K562 (cell line): ENCODE measurements at regions not wholly inside any gene's neighbourhood (a gene's known extent, or its start where the extent isn't known, plus 50 kb on each side); places are given as distances from the start of the nearest gene placed in this dataset.

Experiments
- ATAC-seq: fragments of 200-7000 bp; cut with Tn5 transposase; 3 replicates; pipeline ENCODE4 v1.9.1; 2020; ENCODE audit warnings: moderate library complexity
- BruUV-seq: library from RNA; stranded (reverse); fragments of 400-500 nt; replicated peaks from 2 replicates; lab custom pipeline; 2021; lab: Mats Ljungman, UMichigan
- CTCF ChIA-PET: fragments of 300-600 bp; formaldehyde crosslinking; extraction: SDS; loops from one replicate; lab custom pipeline; 2021; ENCODE audit warnings: low intra/inter-chr PET ratio; lab: Yijun Ruan, JAX
- POLR2A ChIA-PET: fragments of 300-600, 350-650 bp; sonication (Branson Sonifier 250); formaldehyde crosslinking; extraction: SDS; loops from one replicate; lab custom pipeline; 2021; ENCODE audit warnings: antibody characterized with exemption, inconsistent platforms; lab: Yijun Ruan, JAX
- DNase-seq, 4 experiments: peaks; one replicate each; pipeline versions ENCODE4 v3.0.0 to v3.0.0-alpha.2; 2011 to 2018; ENCODE audit warnings: low spot score in 3 of 4, mixed read lengths in 3 of 4; ENCODE audit errors: extremely low read depth in 1 of 4
- FAIRE-seq: peaks from 2 replicates; lab custom pipeline; 2011; peaks lifted over from hg19 to GRCh38; lab: Jason Lieb, UNC
- H2AFZ ChIP-seq: 2 replicates; pipeline ENCODE4 v1.6.0; 2011; ENCODE audit warnings: low read depth, low read length, control low read depth, inconsistent platforms
- H3K27ac ChIP-seq: fragments of 200-600 bp; 3 replicates; pipeline ENCODE4 v1.8.0; 2011; ENCODE audit warnings: low read depth, mild to moderate bottlenecking, control low read depth, inconsistent platforms, low read length, moderate library complexity, mixed read lengths; ENCODE audit errors: extremely low read depth
- H3K27me3 ChIP-seq, 2 experiments: fragments of 300-600 bp in 1 of 2; 2 replicates in 1 of 2; 3 replicates in 1 of 2; pipeline versions ENCODE4 v1.6.0 to v1.8.0; 2011; ENCODE audit warnings: inconsistent platforms in 2 of 2, low read length in 2 of 2, mild to moderate bottlenecking in 1 of 2, mixed read lengths in 1 of 2, moderate library complexity in 1 of 2; ENCODE audit not compliant: control insufficient read depth in 2 of 2, insufficient read depth in 2 of 2
- H3K36me3 ChIP-seq: fragments of 300-600 bp; 3 replicates; pipeline ENCODE4 v1.8.0; 2011; ENCODE audit warnings: mild to moderate bottlenecking, low read length, inconsistent platforms; ENCODE audit not compliant: control insufficient read depth, insufficient read depth
- H3K4me1 ChIP-seq, 2 experiments: fragments of 200-600 bp in 1 of 2; replicated peaks in 1 of 2; 2 replicates in 1 of 2; 3 replicates in 1 of 2; pipeline versions ENCODE4 v1.5.1 to v1.8.0; 2011; ENCODE audit warnings: inconsistent platforms in 2 of 2, low read length in 2 of 2, mild to moderate bottlenecking in 1 of 2, mixed read lengths in 1 of 2, moderate library complexity in 1 of 2; ENCODE audit not compliant: control insufficient read depth in 2 of 2, insufficient read depth in 2 of 2
- H3K4me2 ChIP-seq: 2 replicates; pipeline ENCODE4 v1.6.1; 2011; ENCODE audit warnings: low read length, control low read depth, inconsistent platforms, mixed read lengths; ENCODE audit not compliant: insufficient read depth
- H3K4me3 ChIP-seq: fragments of 200-600 bp; sonication (generic), shearing (Covaris generic); 2 replicates; pipeline ENCODE4 v1.5.1; 2016; ENCODE audit warnings: control low read depth, inconsistent platforms
- H3K79me2 ChIP-seq: fragments of 200-600 bp; 3 replicates; pipeline ENCODE4 v1.8.0; 2011; ENCODE audit warnings: low read length, inconsistent platforms; ENCODE audit not compliant: control insufficient read depth, insufficient read depth
- H3K9ac ChIP-seq, 2 experiments: 2 replicates each; pipeline versions ENCODE4 v1.6.0 to v1.6.1; 2011; ENCODE audit warnings: low read depth in 2 of 2, low read length in 2 of 2, control low read depth in 1 of 2, inconsistent platforms in 1 of 2, mild to moderate bottlenecking in 1 of 2, mixed read lengths in 1 of 2; ENCODE audit not compliant: insufficient read depth in 1 of 2
- H3K9me1 ChIP-seq: one replicate; pipeline ENCODE4 v1.6.0; 2011; ENCODE audit warnings: inconsistent platforms, mild to moderate bottlenecking, low read length, moderate library complexity; ENCODE audit not compliant: control insufficient read depth, insufficient read depth
- H3K9me3 ChIP-seq: replicated peaks from 2 replicates; pipeline ENCODE4 v1.5.1; 2011; ENCODE audit warnings: low read depth, low read length, inconsistent platforms; ENCODE audit not compliant: control insufficient read depth, insufficient read depth
- H4K20me1 ChIP-seq: replicated peaks from 2 replicates; pipeline ENCODE4 v1.6.1; 2011; ENCODE audit warnings: low read length, inconsistent platforms, mixed read lengths; ENCODE audit not compliant: control insufficient read depth, insufficient read depth
- ETV1 ChIP-seq: fragments of 450-650 bp; conservative IDR thresholded peaks from 2 replicates; pipeline ENCODE4 v1.6.1; 2016; ENCODE audit warnings: missing genetic modification characterization, control low read depth, low read depth, missing compliant biosample characterization
- RBBP5 ChIP-seq: fragments of 200-600 bp; sonication (generic); IDR thresholded peaks from 2 replicates; pipeline ENCODE4 v1.6.1; 2012; ENCODE audit warnings: borderline replicate concordance, mild to moderate bottlenecking, low read length, control low read depth, inconsistent platforms; ENCODE audit not compliant: insufficient read depth, poor library complexity, severe bottlenecking
- TAF1 ChIP-seq: IDR thresholded peaks from 2 replicates; pipeline ENCODE4 v1.6.1; 2011; ENCODE audit warnings: mild to moderate bottlenecking, low read length, moderate library complexity; ENCODE audit not compliant: insufficient read depth, control insufficient read depth, severe bottlenecking; ENCODE audit errors: extremely low read depth
- ZNF431 ChIP-seq: sonication (generic); formaldehyde crosslinking; IDR thresholded peaks from 2 replicates; pipeline ENCODE4 v1.8.0; 2022; ENCODE audit warnings: mild to moderate bottlenecking, missing genetic modification reagents
- WGBS: fragments of 100-300 bp; shearing (Covaris generic); methylation state at CpG from one replicate; pipeline ENCODE4 v1.1.6; 2016; ENCODE audit warnings: low coverage, mixed read lengths; ENCODE audit not compliant: insufficient coverage; ENCODE audit errors: missing lambda C conversion rate; 5-methylcytosine and 5-hydroxymethylcytosine counted together
- in situ Hi-C: fragments of 300-500 bp; cut with MboI; formaldehyde crosslinking; loops from 4 replicates; pipeline ENCODE4 v1.15.0; 2018; ENCODE audit warnings: inconsistent platforms, mixed read lengths
- intact Hi-C: fragments of 100-400 bp; cut with micrococcal nuclease; formaldehyde crosslinking; loops from 2 replicates; pipeline ENCODE4 v1.14.2; 2022

- FAIRE-seq (no peak), DNase-seq (no peak), ATAC-seq (peak; percentile 59)
- Histone ChIP-seq H3K9me3 (no peaks in the 10 kb centered on the region), H2AFZ (no peak overlapping the region), H3K4me3 (no peak overlapping the region), H4K20me1 (no peaks in the 10 kb centered on the region), H3K27ac (no peak overlapping the region), H3K36me3 (no peaks in the 10 kb centered on the region), H3K27me3 (peaks cover 3 to 5% of the 10 kb centered on the region in 2 experiments; a peak in 1 of 5 replicates), H3K4me2 (no peak overlapping the region), H3K9ac (no peak overlapping the region), H3K4me1 (no peaks in the 10 kb centered on the region), H3K9me1 (no peaks in the 10 kb centered on the region), H3K79me2 (no peaks in the 10 kb centered on the region)
- TF ChIP-seq RBBP5 (no peak), TAF1 (no peak), ZNF431 (CRISPR knock-in tag) (no peak), ETV1 (tag) (no peak)
- POLR2A ChIA-PET: no interaction called here
- WGBS: 25% methylated on average over 8 of the region's 8 CpGs
- BruUV-seq: no TSS peak
- intact Hi-C loops: loop anchor here (2.0 kb wide), 1 partner anchor 53 kb away; no protein-coding TSS in a partner anchor
- in situ Hi-C loops: no loop called here
- CTCF ChIA-PET: no interaction called here
Measured at GRCh38 chr13:32829676-32830335, 186.4 kb upstream of the KL start.
